ENCODE measurements at regions not wholly inside any gene's neighbourhood (a gene's known extent, or its start where the extent isn't known, plus 50 kb on each side); places are given as distances from the start of the nearest gene placed in this dataset.

DNA sequence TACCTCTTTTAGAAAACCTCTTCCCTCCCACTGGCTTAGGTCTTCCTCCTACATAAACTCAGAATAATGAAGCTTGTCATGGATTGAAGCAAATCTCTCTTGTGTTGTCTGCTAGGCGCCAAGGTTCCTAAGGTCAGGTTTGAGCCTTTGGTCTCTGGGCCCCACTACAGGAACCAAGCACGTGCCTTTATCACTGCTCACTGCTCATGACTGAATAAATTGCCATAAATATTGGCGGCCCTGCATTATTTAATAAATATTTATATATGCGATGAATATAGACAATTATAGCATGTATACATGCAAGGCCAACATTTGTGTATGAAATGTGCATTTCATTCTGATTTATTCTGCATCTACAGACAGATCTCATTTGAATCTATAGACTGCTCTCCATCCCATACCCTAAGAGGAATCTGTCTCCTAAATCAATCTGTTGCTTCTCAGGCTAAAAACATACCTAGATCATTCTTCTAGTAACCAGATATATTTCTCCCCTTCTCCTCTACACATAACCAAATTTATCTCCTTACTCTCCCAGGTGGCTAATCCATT, 1717.6 kb upstream of the TENM3 start:
- no peak for DNase-seq (ENCODE audit: low read depth)

GRCh38 chr4:180528003-180528402, 1715.2 kb upstream of the TENM3 start:
- DNase-seq (ENCODE audit: low read depth): no peak

GRCh38 chr4:180530787-180531186, 1712.4 kb upstream of the TENM3 start:
- no peak for DNase-seq (ENCODE audit: low read depth)

DNA sequence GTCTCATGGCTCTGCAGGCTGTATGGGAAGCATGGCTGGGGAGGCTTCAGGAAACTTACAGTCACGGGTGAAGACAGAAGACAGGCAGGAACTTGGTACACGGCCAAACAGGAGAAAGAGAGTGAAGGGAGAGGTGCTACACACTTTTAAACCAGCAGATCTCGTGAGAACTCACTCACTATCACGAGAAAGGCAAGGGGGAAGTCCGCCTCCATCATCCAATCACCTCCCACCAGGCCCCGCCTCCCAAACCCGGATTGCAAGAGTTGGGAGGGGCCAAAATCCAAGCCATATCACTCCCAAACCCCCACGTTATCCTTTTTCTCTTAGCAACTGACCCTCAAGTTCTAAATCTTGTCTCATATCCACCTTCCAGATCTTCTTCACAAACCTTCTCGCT, 1710.5 kb upstream of the TENM3 start:
- DNase-seq (ENCODE audit: low read depth): no peak

DNA sequence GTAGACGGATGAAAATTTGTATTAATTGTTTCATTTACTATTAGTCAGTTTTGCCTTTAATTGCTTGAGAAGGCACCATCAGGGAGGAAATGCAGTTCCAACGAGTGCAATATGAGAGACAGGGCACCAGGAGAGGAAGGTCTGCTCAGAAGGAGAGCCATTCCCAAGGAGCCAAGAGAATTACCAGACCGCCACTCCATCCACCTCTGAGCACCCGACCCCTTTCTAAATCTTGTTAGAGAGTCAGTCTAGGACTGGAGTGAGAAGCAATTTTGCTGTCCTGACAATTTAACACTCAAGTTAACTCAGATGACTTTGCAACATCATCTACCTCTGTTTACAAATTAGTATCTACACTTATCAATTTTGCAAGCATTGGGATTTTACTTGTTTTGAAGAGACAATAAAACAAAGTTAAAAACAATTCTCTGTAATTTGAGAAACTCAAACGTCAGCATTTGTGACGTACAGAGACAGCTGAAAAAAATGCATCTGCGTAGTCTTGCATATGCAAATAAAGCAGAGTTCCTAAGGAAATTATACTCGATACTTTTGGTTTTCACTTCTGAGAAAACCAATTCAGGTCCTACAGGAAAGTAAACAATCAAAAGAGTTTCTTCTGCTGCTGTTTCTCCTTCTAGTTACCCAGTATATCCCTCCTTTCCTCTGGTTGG, 1704.7 kb upstream of the TENM3 start:
- no peak for DNase-seq (ENCODE audit: low read depth)

GRCh38 chr4:180539284-180539683, 1703.9 kb upstream of the TENM3 start:
- DNase-seq (ENCODE audit: low read depth): no peak

DNA sequence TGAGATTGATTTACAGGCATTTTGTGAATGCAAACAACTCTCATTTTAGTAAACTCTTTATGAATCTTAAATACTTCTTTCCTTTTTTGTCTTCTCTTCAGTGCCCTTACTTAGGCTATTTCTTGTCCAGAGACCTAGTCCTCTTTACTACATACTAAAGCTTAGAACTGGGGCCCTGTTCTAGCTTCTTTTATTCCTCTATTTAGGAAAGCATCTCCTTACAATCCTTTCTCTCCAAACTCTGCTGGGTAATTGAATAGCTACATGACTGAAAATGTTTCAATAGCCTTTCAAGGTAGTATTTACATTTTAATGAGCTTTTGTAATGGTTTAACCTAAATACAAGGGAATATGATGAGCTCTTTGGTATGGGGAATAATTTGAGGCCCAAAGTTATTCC, 1701.5 kb upstream of the TENM3 start:
- no peak for DNase-seq (ENCODE audit: low read depth)

DNA sequence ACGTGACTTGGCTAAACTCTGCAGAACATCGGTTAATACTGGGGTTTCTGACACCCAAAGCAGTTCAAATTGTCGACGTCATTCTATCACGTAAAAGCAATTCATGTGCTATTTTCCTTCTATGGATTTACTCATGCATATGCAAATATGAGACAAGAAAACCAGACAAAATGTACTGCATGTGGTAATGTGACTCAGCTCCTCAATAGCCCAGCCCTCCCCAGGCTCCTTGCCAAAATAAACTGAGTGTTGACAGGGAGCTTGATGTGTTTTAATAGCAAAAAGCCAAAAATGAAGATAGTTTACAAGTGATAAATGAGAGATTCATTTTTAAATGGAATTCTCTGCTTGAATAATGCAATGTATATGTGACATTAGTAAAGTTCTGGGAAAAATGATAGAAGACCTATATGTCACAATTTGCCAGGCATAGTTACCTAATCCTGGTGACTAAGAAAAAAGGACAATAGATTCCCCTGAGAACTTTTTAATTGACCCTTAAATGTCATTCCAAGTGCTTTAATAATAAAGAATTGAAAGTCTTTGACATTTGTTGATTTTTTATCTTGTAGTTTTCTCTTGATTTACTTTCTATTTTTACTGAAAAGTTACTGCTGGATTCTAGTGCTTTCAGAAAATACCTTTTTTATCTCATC, 1700.6 kb upstream of the TENM3 start:
- DNase-seq (ENCODE audit: low read depth): no peak

- DNase-seq (ENCODE audit: low read depth): no peak
Measured at GRCh38 chr4:180550106-180550505, 1693.1 kb upstream of the TENM3 start.

DNA sequence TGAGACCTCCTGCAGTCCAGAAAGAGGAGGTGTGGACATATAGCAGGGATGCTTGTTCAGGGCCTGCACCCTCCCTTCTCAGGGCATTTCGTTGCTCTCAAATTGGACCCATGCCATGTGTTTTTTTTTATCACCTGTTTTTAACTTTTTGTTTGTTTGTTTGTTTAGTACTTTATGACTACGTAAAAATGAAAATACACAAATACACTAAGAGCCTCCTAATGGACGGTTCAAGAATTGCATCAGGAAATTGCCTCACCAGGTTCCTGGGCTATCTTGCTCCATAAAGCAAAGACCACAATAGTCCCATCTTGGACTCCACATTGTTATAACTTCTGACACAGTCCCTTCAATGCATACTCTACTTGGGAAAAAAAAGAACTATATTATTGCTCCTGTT, 1685.9 kb upstream of the TENM3 start:
- no peak for DNase-seq (ENCODE audit: low read depth)

GRCh38 chr4:180557950-180558349, 1685.3 kb upstream of the TENM3 start:
- DNase-seq (ENCODE audit: low read depth): no peak

DNA sequence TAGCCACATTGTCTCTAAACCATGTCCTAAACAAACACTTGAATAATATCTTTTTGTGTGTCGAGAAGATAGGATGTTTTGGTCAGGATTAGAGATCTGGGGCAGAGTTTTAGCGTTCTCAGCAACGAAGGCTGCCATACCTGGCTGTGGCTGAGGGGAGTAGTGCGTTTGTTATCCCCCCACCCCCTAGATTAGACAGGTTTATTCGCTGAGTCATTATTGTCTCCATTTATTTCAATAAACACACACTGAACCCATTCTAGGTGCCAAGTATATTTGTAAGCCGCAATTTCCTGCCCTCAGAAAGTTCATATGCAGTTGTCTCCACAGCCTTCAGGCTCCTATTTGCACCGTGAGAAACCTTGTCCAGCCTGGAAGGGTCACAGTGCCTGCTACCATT, 1684.8 kb upstream of the TENM3 start:
- DNase-seq (ENCODE audit: low read depth): no peak

DNA sequence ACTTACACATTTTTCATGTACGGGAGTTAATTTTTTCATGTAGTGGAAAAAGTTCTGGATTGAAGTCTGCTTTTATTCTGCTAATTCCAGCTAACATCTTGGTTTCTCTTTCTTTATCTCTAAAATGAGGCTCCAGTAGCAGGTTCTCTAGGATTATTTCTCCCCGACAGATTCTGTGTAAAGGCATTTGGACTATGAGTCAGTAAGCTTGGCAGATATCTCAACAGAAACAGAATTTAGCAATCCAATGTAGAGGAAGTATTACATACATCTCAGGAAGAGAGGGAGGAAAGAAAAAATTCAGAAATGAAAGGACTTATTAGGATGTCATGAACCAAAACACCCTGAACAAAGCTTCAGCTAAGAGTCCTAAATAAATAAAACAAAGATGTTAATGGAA, 1682.3 kb upstream of the TENM3 start:
- no peak for DNase-seq (ENCODE audit: low read depth)

DNA sequence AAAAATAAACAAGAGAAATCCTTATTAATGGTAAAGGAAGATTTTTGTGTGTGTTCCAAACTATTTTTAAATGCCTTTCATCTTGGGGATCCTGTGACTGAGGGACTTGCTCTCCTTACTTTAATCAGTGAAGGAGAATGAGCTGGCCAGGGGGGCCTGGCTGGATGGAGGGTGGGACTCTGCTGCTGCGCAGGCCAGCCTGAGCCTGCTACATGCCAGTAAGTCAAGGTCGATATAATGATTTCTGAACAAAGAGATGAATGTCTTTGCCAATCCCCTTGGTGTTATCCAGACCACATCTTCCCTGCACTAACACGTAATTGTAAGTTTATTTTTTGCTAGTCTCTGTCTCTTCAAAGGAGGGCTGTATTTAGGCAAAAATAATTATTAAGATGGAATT, 1679.2 kb upstream of the TENM3 start:
- DNase-seq (ENCODE audit: low read depth): no peak

DNA sequence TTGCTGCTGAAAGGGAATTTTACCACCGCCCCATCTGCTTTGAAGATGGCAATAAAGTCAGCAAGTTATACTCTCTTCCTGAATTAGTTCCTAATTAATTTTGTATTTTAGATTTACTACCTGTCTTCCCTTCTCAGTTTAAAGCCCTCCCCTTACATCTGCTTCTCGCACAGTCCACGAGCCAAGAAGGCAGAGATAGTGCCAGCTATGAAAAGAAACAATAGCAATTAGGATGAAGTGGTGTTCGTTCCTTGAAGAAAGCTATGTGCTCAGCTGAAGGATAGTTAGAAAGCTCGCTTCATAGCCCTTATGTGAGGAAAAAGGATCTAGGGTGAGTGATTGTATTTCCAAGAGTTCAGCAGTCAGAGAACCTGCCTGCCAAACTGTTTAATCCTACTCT, 1678.8 kb upstream of the TENM3 start:
- DNase-seq (ENCODE audit: low read depth): no peak

DNA sequence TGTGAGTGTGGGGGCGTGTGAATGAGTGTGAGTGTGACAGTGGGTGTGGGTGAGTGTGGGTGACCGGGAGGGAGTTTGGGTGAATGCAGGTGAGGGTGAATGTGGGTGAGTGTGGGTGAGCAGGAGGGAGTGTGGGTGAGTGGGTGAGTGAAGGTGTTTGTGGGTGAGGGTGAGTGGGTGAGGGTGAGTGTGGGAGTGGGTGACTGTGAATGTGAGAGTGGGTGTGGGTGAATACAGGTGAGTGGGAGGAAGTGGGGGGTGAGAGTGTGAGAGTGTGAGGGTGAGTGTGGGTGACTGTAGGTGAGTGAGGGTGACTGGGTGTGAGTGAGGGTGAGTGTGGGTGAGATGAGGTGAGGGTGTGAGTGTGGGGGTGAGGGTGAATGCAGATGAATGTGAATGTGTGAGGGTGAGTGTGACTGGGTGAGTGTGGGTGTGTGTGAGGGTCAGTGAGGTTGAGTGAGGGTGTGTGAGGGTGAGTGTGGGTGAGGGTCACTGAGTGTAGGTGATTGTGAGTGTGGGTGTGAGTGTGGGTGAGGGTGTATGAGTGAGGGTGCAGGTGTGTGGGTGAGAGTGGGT, 1677.3 kb upstream of the TENM3 start:
- DNase-seq (ENCODE audit: low read depth): no peak

DNA sequence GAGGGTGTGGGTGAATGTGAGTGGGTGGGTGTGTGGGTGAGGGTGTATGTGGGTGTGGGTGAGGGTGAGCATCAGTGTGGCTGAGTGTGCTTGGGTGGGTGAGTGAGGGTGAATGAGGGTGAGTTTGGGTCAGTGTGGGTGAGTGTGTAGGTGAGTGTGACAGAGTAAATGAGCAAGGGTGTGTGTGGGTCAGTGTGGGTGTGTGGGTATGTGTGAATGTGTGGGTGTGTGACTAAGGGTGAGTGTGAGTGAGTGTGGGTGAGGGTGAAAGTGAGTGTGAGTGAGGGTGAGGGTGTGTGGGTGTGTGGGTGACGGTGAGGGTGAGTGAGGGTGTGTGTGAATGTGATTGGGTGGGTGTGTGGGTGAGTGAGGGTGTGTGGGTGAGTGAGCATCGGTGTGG, 1676.7 kb upstream of the TENM3 start:
- no peak for DNase-seq (ENCODE audit: low read depth)

GRCh38 chr4:180567080-180567479, 1676.1 kb upstream of the TENM3 start:
- DNase-seq (ENCODE audit: low read depth): no peak

DNA sequence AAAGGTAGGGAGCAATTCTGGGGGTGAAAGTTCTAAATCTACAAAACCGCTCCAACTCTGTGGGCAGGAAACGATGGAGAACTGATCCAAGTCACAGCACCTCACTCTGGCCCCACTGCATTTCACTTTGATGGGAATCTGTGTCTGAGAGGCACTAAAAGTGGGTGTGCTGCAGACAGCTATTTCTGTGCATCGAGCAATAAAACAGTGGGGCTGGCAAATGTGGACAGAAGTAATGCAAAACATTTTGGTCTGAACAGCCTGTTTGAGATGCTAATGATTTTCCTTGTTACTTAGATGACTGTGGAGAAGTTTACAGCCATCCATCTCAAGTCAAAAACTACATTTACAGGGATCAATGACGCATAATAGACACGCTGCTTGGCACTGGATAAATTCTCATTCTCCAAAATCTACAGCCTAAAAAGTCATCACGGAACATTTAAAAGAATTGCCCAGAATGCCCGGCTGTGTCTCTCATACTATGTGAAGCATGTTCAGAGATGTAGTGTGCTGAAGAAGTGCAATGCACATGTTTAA, 1671.6 kb upstream of the TENM3 start:
- no peak for DNase-seq (ENCODE audit: low read depth)

DNA sequence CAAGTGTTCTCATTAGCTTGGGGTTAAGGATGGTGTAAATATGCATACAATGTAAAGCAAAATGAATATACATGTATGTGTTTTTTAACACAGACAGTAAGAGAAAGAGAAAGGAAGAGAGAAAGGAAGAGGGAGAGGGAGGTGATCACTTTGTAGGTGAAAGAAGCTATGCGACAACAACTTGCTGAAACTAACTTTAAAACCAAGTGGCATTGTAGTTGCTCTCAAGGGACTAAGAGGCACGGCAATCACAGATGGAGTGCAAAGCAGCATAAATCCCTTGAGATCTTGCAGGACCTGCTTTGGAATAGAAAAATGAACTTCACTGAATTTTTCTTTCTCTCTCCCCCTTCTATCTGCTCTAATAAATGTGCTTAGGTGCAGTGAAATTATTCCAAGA, 1665.0 kb upstream of the TENM3 start:
- DNase-seq (ENCODE audit: low read depth): no peak

DNA sequence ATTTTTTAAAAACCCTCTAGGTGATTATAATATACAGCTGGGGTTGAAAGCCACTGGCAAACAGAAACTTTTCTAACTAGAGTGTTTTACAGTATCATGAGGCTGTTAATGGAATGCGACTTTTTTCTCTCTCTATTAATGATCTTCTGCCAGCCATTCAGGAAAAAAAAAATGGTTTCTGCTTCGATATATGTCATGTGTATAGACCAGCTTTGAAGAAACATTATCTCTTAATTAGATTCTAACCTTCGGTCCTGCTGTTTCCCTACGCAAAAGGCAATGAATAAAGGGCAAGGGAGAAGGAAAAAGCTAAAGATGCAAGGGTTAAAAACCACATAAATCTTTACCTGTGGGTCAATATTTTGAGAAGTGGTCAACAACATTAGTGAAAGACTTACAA, 1662.1 kb upstream of the TENM3 start:
- no peak for DNase-seq (ENCODE audit: low read depth)

- DNase-seq (ENCODE audit: low read depth): no peak
Measured at GRCh38 chr4:180587379-180587778, 1655.8 kb upstream of the TENM3 start.

- DNase-seq (ENCODE audit: low read depth): no peak
Measured at GRCh38 chr4:180589575-180589974, 1653.6 kb upstream of the TENM3 start.

Data from activated gamma-delta T cell treated with anti-CD3 and anti-CD28 coated beads, Interleukin-2, amount 50 U/mL, for 16 hours (primary cell).